ENCODE measurements at regions not wholly inside any gene's neighbourhood (a gene's known extent, or its start where the extent isn't known, plus 50 kb on each side); places are given as distances from the start of the nearest gene placed in this dataset.

- no peak for TF ChIP-seq CTCF (IDR thresholded peaks at IDR 0.05)
- no peak for TF ChIP-seq ZFX (IDR thresholded peaks at IDR 0.05; ENCODE audit: borderline replicate concordance)
Observed at GRCh38 chr22:49426098-49426497, 401.6 kb downstream of the BRD1 start.
